Stomach smooth muscle (tissue), 2 donors: ENCODE measurements at regions not wholly inside any gene's neighbourhood (a gene's known extent, or its start where the extent isn't known, plus 50 kb on each side); places are given as distances from the start of the nearest gene placed in this dataset.

Source experiments
- H3K27ac ChIP-seq: one replicate; pipeline ENCODE4 v1.7.0; 2013; ENCODE audit warnings: mild to moderate bottlenecking, low read length, inconsistent platforms
- H3K27me3 ChIP-seq, 2 donors: one replicate each; pipeline ENCODE4 v1.7.0; 2013; ENCODE audit warnings: low read length in 2 of 2; ENCODE audit not compliant: insufficient read depth in 2 of 2, control insufficient read depth in 1 of 2
- H3K36me3 ChIP-seq, 2 donors: one replicate each; pipeline ENCODE4 v1.7.0; 2013; ENCODE audit warnings: low read length in 2 of 2; ENCODE audit not compliant: control insufficient read depth in 2 of 2, insufficient read depth in 2 of 2
- H3K4me1 ChIP-seq: one replicate; pipeline ENCODE4 v1.7.0; 2013; ENCODE audit warnings: low read length; ENCODE audit not compliant: control insufficient read depth, insufficient read depth
- H3K4me3 ChIP-seq, 2 donors: one replicate each; pipeline ENCODE4 v1.7.0; 2013; ENCODE audit warnings: low read length in 2 of 2
- H3K9ac ChIP-seq, 2 donors: one replicate each; pipeline ENCODE4 v1.7.0; 2013; ENCODE audit warnings: low read length in 2 of 2, mild to moderate bottlenecking in 1 of 2
- H3K9me3 ChIP-seq, 2 donors: one replicate each; pipeline ENCODE4 v1.7.0; 2013; ENCODE audit warnings: low read length in 2 of 2; ENCODE audit not compliant: control insufficient read depth in 2 of 2
- donor health status: healthy.
- donor health status: Pancreatic carcinoma.

DNA sequence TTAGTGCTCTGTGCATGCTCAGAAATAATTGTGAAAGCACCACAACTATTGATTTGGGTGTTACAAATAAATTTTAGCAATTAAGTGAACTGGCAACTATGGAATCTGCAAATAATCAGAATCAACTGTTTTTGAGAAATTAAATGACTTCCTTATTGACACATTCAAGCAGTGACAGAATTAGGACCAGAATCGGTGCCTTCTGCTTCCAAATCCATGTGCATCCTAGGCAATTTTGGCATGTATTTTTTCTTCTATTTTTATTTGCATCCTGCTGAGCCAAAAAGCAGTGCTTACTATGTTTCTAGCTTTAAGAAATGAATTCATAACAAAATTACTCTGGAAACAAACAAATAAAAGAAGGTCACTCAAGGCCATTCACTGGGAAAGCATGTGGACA, 408.2 kb downstream of the GXYLT1 start:
- Histone ChIP-seq H3K9me3 (no peaks in the 10 kb centered on the region), H3K36me3 (no peaks in the 10 kb centered on the region), H3K4me1 (no peaks in the 10 kb centered on the region), H3K27me3 (no peaks in the 10 kb centered on the region), H3K4me3 (no peak overlapping the region), H3K9ac (no peak overlapping the region), H3K27ac (no peak overlapping the region)

DNA sequence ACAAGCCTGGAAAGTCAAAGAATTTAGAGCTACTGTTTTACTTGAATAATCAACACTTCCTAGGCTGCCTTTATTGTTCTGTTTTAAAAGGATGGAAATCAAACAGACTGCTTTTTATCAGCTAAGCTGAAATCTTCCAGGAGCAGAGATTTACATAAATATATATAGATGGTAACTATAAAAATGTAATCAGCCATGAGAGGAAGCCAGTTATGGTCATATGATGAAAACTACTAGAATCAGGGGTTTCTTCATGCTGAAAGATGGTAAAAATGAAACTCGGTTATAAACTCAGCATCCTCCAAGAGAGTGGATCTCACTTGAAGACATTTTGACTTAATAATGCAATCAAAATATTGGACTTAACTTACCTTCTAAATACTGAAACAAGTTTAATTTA, 413.0 kb downstream of the GXYLT1 start:
- H3K9me3 ChIP-seq = no peaks in the 10 kb centered on the region
- no peak overlapping the region for H3K9ac ChIP-seq
- no peaks in the 10 kb centered on the region for H3K27me3 ChIP-seq
- H3K4me1 ChIP-seq = no peaks in the 10 kb centered on the region
- H3K36me3 ChIP-seq = no peaks in the 10 kb centered on the region
- no peak overlapping the region for H3K4me3 ChIP-seq
- H3K27ac ChIP-seq = no peak overlapping the region

DNA sequence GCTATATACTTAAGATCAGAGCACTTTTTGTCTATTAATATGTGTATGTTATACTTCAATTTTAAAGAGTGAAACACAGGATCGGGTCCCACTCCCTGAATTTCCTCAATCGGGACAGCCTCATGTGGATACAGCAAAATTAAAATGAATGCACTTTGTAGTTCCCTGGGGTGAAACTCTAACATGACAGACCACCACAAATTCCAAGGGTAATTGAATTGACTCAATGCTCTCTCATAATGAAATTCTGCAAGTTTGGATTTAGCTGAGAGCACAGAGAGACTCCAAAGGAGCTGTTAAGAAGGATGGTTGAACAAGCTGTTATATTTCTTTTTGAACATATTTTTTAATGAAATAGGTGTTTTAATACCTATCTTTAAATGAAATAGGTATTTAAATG, 413.6 kb downstream of the GXYLT1 start:
- Histone ChIP-seq H3K27ac (no peak overlapping the region), H3K36me3 (no peaks in the 10 kb centered on the region), H3K27me3 (no peaks in the 10 kb centered on the region), H3K4me1 (no peaks in the 10 kb centered on the region), H3K9me3 (no peaks in the 10 kb centered on the region), H3K9ac (no peak overlapping the region), H3K4me3 (no peak overlapping the region)

DNA sequence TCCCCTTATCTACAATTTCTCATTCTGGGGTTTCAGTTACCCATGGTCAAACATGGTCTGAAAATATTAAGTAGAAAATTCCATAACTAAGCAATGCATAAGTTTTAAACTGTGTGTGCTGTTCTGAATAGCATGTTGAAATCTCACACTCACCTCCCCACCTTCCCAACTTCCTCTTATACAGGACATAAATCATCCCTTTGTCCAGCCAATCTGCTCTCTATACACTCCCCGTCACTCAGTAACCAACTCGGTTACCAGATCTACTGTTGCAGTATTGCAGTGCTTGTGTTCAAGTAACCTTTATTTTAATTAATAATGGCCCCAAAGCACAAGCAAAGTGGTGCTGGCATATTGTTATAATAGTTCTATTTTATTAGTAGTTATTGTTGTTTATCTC, 420.5 kb downstream of the GXYLT1 start:
- H3K9me3 ChIP-seq = no peaks in the 10 kb centered on the region

DNA sequence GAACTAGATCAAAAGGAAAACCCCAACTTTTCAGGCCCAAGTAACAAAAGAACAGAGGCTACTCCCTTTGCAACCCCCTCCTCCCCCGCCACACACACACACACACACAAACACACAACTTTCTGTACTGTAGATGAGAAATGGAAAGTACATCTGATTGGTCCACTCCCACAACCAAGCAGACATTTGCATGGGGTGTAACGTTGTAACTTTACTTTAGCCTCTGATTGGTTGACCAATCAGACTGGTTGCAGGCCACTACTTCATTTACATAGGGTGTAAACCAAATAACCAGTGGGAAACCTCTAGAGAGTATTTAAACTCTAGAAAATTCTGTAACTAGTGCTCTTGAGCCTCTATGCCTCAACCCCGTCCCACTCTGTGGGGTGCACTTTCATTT, 425.5 kb downstream of the GXYLT1 start:
- Histone ChIP-seq H3K27me3 (no peaks in the 10 kb centered on the region), H3K9ac (no peak overlapping the region), H3K4me1 (no peaks in the 10 kb centered on the region), H3K36me3 (no peaks in the 10 kb centered on the region), H3K4me3 (no peak overlapping the region), H3K9me3 (no peaks in the 10 kb centered on the region), H3K27ac (no peak overlapping the region)

More for the DNA sequence above, 420.5 kb downstream of the GXYLT1 start:
- H3K36me3 ChIP-seq = no peaks in the 10 kb centered on the region
- H3K4me3 ChIP-seq = no peak overlapping the region
- H3K9ac ChIP-seq = no peak overlapping the region
- H3K27ac ChIP-seq = no peak overlapping the region
- no peaks in the 10 kb centered on the region for H3K4me1 ChIP-seq
- H3K27me3 ChIP-seq = no peaks in the 10 kb centered on the region

DNA sequence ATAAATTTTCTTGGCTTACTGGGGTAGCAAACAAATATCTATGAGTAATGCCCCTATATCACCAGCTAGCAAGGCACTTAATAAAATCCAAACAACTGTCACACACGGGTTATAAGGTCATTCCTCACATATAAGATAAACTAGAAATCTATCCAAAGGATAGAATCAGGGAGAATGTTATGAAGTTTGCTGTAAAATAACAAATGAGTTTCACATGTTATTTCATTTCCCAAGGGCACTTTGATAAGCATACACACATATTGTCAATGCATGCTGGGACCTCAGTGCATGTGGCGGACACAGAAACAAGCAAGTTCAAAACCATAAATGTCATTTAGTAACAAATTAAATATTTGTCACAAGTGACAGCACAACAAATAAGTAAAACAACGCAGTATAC, 429.4 kb downstream of the GXYLT1 start:
- Histone ChIP-seq H3K27me3 (no peaks in the 10 kb centered on the region), H3K27ac (no peak overlapping the region), H3K9me3 (no peaks in the 10 kb centered on the region), H3K4me1 (no peaks in the 10 kb centered on the region), H3K4me3 (no peak overlapping the region), H3K36me3 (no peaks in the 10 kb centered on the region), H3K9ac (no peak overlapping the region)

DNA sequence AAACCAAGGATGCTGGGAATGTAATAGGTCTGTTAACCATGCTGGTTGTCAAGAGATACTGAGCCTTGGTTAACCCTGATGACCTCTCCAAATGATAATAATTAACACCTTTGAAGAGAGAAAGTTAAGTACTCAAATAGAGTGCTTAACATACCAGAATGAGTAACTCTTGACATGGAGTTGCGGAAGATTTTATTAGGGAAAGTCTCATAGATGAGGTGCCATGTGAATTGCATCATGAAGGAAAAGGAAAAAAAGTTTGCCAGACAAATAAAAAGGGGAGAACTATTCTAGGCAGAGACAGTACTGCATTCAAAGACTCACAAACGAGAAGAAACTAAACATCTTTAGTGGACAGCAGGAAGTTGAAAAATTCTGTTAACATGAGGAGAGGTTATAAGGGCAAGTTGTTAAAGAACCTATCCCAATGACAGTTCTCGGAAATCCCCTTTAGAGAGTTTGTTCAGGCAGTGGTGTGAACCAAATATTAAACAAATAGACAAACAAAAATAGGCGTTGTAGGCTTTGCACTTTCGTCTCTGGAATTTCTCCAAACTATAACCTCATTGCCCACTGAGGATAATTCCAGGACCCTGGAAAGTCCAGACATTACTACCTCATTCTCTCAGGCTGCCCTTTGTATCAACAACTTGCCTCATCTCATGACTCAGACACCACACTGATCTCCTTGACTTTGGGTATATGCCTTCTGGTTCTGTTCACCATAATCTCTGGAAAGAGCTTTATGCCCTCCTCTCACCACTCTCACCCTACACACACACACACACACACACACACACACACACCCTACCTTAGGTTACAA, 435.0 kb downstream of the GXYLT1 start:
- Histone ChIP-seq H3K27ac (no peak overlapping the region), H3K9ac (no peak overlapping the region), H3K4me3 (no peak overlapping the region), H3K36me3 (no peaks in the 10 kb centered on the region), H3K4me1 (no peaks in the 10 kb centered on the region), H3K27me3 (no peaks in the 10 kb centered on the region), H3K9me3 (no peaks in the 10 kb centered on the region)

DNA sequence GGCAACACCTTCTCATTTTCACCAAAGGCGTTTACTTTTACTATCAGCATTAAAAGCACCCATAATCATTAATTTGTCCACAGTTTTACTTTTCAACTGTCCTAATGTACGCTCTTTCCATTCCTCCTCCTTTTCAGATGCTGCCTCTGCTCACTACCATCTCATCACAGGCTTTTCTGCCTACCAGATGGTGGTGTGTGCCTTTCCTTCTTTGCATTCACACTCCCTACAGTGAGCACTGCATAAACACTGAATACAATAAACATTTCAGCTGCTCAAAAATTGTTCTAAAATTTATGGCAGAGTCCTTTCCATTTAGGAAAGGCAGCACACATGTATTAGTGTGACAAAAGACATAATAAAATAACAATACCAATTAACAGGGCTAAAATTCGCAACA, 435.7 kb downstream of the GXYLT1 start:
- no peak overlapping the region for H3K9ac ChIP-seq
- no peak overlapping the region for H3K27ac ChIP-seq
- no peaks in the 10 kb centered on the region for H3K27me3 ChIP-seq
- H3K4me3 ChIP-seq = no peak overlapping the region
- H3K4me1 ChIP-seq = no peaks in the 10 kb centered on the region
- no peaks in the 10 kb centered on the region for H3K36me3 ChIP-seq
- H3K9me3 ChIP-seq = no peaks in the 10 kb centered on the region

DNA sequence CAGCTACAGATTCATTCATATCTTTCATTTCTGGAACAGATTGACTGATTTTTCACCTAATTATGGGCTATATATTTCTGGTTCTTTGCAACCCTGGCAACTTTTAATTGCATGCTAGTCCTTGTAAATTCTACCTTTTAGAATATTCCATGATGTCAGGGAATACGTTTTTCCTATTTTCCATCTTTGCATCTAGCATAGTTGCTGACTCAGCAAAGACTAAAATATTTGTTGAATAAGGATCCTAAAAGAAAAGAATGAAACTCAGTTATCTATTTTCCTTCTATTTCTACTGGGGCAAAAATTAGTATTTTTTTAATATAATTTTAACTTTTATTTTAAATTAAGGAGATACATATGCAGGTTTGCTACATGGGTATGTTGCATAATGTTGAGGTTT, 438.3 kb downstream of the GXYLT1 start:
- Histone ChIP-seq H3K27ac (no peak overlapping the region), H3K4me3 (no peak overlapping the region), H3K27me3 (no peaks in the 10 kb centered on the region), H3K9me3 (no peaks in the 10 kb centered on the region), H3K4me1 (no peaks in the 10 kb centered on the region), H3K9ac (no peak overlapping the region), H3K36me3 (no peaks in the 10 kb centered on the region)

DNA sequence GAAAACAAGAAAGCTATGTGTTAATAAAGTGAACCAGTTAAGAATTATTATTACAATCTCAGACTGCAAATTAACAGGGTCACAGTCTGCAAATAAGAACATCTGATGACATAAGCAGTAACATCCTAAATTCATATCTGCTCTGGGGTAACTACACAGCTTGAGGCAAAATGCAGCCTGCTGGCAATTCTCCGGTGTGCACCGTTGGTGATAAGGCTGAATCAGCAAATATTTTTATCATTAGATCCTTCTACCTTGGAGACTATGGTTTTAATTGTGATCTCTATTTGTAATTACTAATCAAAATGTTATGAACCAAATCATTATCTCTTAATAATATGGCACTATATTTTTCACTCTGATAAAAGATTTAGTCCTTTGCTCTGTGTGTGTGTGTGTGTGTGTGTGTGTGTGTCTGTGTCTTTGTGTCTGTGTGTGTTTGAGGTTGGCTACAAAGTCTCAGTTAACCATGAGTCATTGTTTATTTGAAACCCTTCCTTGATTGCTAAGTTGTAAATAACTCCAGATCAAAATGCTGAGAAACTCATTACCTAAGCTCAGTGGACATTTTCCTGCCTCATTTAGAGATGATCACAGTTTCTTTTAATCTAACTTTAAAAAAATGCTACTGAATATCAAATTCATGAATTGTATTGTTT, 442.6 kb downstream of the GXYLT1 start:
- Histone ChIP-seq H3K9me3 (no peaks in the 10 kb centered on the region), H3K27me3 (no peaks in the 10 kb centered on the region), H3K4me1 (no peaks in the 10 kb centered on the region), H3K36me3 (no peaks in the 10 kb centered on the region), H3K9ac (no peak overlapping the region), H3K4me3 (no peak overlapping the region), H3K27ac (no peak overlapping the region)

DNA sequence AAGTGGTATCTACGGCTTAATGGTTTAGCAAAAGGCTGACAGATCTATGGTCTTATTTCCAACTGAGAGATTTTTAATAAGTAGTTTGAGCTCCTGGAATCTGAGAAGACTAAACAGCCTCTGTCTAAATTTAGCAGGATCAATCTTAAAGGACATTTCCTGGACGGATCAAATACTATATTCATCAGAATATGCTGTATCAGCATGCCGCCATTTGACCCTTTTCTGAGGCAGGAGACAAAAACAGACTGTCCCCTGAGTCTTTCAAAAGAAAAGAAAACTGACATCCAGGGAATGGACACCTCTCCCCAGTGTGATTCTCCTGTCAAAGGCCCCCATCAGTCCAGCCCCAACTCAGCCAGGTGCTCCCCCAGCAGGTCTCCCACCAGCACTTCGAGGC, 443.7 kb downstream of the GXYLT1 start:
- Histone ChIP-seq H3K4me3 (no peak overlapping the region), H3K27me3 (no peaks in the 10 kb centered on the region), H3K9me3 (no peaks in the 10 kb centered on the region), H3K36me3 (no peaks in the 10 kb centered on the region), H3K27ac (no peak overlapping the region), H3K4me1 (no peaks in the 10 kb centered on the region), H3K9ac (no peak overlapping the region)
